K562 (cell line): ENCODE measurements at regions not wholly inside any gene's neighbourhood (a gene's known extent, or its start where the extent isn't known, plus 50 kb on each side); places are given as distances from the start of the nearest gene placed in this dataset.

ENCODE experiments used
- ATAC-seq: fragments of 200-7000 bp; cut with Tn5 transposase; 3 replicates; pipeline ENCODE4 v1.9.1; 2020; ENCODE audit warnings: moderate library complexity
- BruUV-seq: library from RNA; stranded (reverse); fragments of 400-500 nt; replicated peaks from 2 replicates; lab custom pipeline; 2021; lab: Mats Ljungman, UMichigan
- CTCF ChIA-PET: fragments of 300-600 bp; formaldehyde crosslinking; extraction: SDS; loops from one replicate; lab custom pipeline; 2021; ENCODE audit warnings: low intra/inter-chr PET ratio; lab: Yijun Ruan, JAX
- POLR2A ChIA-PET: fragments of 300-600, 350-650 bp; sonication (Branson Sonifier 250); formaldehyde crosslinking; extraction: SDS; loops from one replicate; lab custom pipeline; 2021; ENCODE audit warnings: antibody characterized with exemption, inconsistent platforms; lab: Yijun Ruan, JAX
- DNase-seq, 4 experiments: peaks; one replicate each; pipeline versions ENCODE4 v3.0.0 to v3.0.0-alpha.2; 2011 to 2018; ENCODE audit warnings: low spot score in 3 of 4, mixed read lengths in 3 of 4; ENCODE audit errors: extremely low read depth in 1 of 4
- FAIRE-seq: peaks from 2 replicates; lab custom pipeline; 2011; peaks lifted over from hg19 to GRCh38; lab: Jason Lieb, UNC
- H2AFZ ChIP-seq: 2 replicates; pipeline ENCODE4 v1.6.0; 2011; ENCODE audit warnings: low read depth, low read length, control low read depth, inconsistent platforms
- H3K27ac ChIP-seq: fragments of 200-600 bp; 3 replicates; pipeline ENCODE4 v1.8.0; 2011; ENCODE audit warnings: low read depth, mild to moderate bottlenecking, control low read depth, inconsistent platforms, low read length, moderate library complexity, mixed read lengths; ENCODE audit errors: extremely low read depth
- H3K27me3 ChIP-seq, 2 experiments: fragments of 300-600 bp in 1 of 2; 2 replicates in 1 of 2; 3 replicates in 1 of 2; pipeline versions ENCODE4 v1.6.0 to v1.8.0; 2011; ENCODE audit warnings: inconsistent platforms in 2 of 2, low read length in 2 of 2, mild to moderate bottlenecking in 1 of 2, mixed read lengths in 1 of 2, moderate library complexity in 1 of 2; ENCODE audit not compliant: control insufficient read depth in 2 of 2, insufficient read depth in 2 of 2
- H3K36me3 ChIP-seq: fragments of 300-600 bp; 3 replicates; pipeline ENCODE4 v1.8.0; 2011; ENCODE audit warnings: mild to moderate bottlenecking, low read length, inconsistent platforms; ENCODE audit not compliant: control insufficient read depth, insufficient read depth
- H3K4me1 ChIP-seq, 2 experiments: fragments of 200-600 bp in 1 of 2; replicated peaks in 1 of 2; 2 replicates in 1 of 2; 3 replicates in 1 of 2; pipeline versions ENCODE4 v1.5.1 to v1.8.0; 2011; ENCODE audit warnings: inconsistent platforms in 2 of 2, low read length in 2 of 2, mild to moderate bottlenecking in 1 of 2, mixed read lengths in 1 of 2, moderate library complexity in 1 of 2; ENCODE audit not compliant: control insufficient read depth in 2 of 2, insufficient read depth in 2 of 2
- H3K4me2 ChIP-seq: 2 replicates; pipeline ENCODE4 v1.6.1; 2011; ENCODE audit warnings: low read length, control low read depth, inconsistent platforms, mixed read lengths; ENCODE audit not compliant: insufficient read depth
- H3K4me3 ChIP-seq: fragments of 200-600 bp; sonication (generic), shearing (Covaris generic); 2 replicates; pipeline ENCODE4 v1.5.1; 2016; ENCODE audit warnings: control low read depth, inconsistent platforms
- H3K79me2 ChIP-seq: fragments of 200-600 bp; 3 replicates; pipeline ENCODE4 v1.8.0; 2011; ENCODE audit warnings: low read length, inconsistent platforms; ENCODE audit not compliant: control insufficient read depth, insufficient read depth
- H3K9ac ChIP-seq, 2 experiments: 2 replicates each; pipeline versions ENCODE4 v1.6.0 to v1.6.1; 2011; ENCODE audit warnings: low read depth in 2 of 2, low read length in 2 of 2, control low read depth in 1 of 2, inconsistent platforms in 1 of 2, mild to moderate bottlenecking in 1 of 2, mixed read lengths in 1 of 2; ENCODE audit not compliant: insufficient read depth in 1 of 2
- H3K9me1 ChIP-seq: one replicate; pipeline ENCODE4 v1.6.0; 2011; ENCODE audit warnings: inconsistent platforms, mild to moderate bottlenecking, low read length, moderate library complexity; ENCODE audit not compliant: control insufficient read depth, insufficient read depth
- H3K9me3 ChIP-seq: replicated peaks from 2 replicates; pipeline ENCODE4 v1.5.1; 2011; ENCODE audit warnings: low read depth, low read length, inconsistent platforms; ENCODE audit not compliant: control insufficient read depth, insufficient read depth
- H4K20me1 ChIP-seq: replicated peaks from 2 replicates; pipeline ENCODE4 v1.6.1; 2011; ENCODE audit warnings: low read length, inconsistent platforms, mixed read lengths; ENCODE audit not compliant: control insufficient read depth, insufficient read depth
- E2F4 ChIP-seq: sonication (generic); formaldehyde crosslinking; IDR thresholded peaks from 2 replicates; pipeline ENCODE4 v1.8.0; 2022; ENCODE audit warnings: mild to moderate bottlenecking, low read depth, missing genetic modification reagents
- HMG20A ChIP-seq: fragments of 450-650 bp; formaldehyde crosslinking; conservative IDR thresholded peaks from 2 replicates; pipeline ENCODE4 v1.4.0; 2020; ENCODE audit warnings: mild to moderate bottlenecking, mixed read lengths
- PCBP1 ChIP-seq: fragments of 200-400 bp; formaldehyde crosslinking; IDR thresholded peaks from 2 replicates; pipeline ENCODE4 v1.6.1; 2018; ENCODE audit warnings: mild to moderate bottlenecking, low read depth, low read length; ENCODE audit not compliant: poor library complexity, severe bottlenecking
- THRAP3 ChIP-seq: fragments of 450-650 bp; IDR thresholded peaks from 2 replicates; pipeline ENCODE4 v1.6.1; 2016; ENCODE audit warnings: mild to moderate bottlenecking, inconsistent platforms, borderline replicate concordance
- ZNF395 ChIP-seq: fragments of 200-800 bp; sonication (Bioruptor generic); IDR thresholded peaks from 2 replicates; pipeline ENCODE4 v1.6.1; 2017; ENCODE audit warnings: missing genetic modification characterization, missing compliant biosample characterization
- WGBS: fragments of 100-300 bp; shearing (Covaris generic); methylation state at CpG from one replicate; pipeline ENCODE4 v1.1.6; 2016; ENCODE audit warnings: low coverage, mixed read lengths; ENCODE audit not compliant: insufficient coverage; ENCODE audit errors: missing lambda C conversion rate; 5-methylcytosine and 5-hydroxymethylcytosine counted together
- in situ Hi-C: fragments of 300-500 bp; cut with MboI; formaldehyde crosslinking; loops from 4 replicates; pipeline ENCODE4 v1.15.0; 2018; ENCODE audit warnings: inconsistent platforms, mixed read lengths
- intact Hi-C: fragments of 100-400 bp; cut with micrococcal nuclease; formaldehyde crosslinking; loops from 2 replicates; pipeline ENCODE4 v1.14.2; 2022

GRCh38 chr1:208387908-208388811 lies 144.0 kb upstream of the PLXNA2 start (continued):
- TF ChIP-seq THRAP3 = no peak
- TF ChIP-seq ZNF395 (CRISPR knock-in tag) = no peak

GRCh38 chr1:208393416-208393815 lies 149.2 kb upstream of the PLXNA2 start:
- Histone ChIP-seq H3K9me3 (no peaks in the 10 kb centered on the region), H3K9me1 (no peaks in the 10 kb centered on the region), H2AFZ (no peak overlapping the region), H3K9ac (no peak overlapping the region), H3K4me2 (no peak overlapping the region)
- in situ Hi-C loops = no loop called here
- TF ChIP-seq HMG20A = no peak
- no peak for TF ChIP-seq E2F4 (CRISPR knock-in tag)
- no peak for TF ChIP-seq PCBP1
- TF ChIP-seq, all 486 proteins: peak for 0
- H3K27ac ChIP-seq = no peak overlapping the region
- CTCF ChIA-PET = no interaction called here
- no peaks in the 10 kb centered on the region for H4K20me1 ChIP-seq
- H3K79me2 ChIP-seq = no peaks in the 10 kb centered on the region
- no peaks in the 10 kb centered on the region for H3K27me3 ChIP-seq
- POLR2A ChIA-PET = no interaction called here
- BruUV-seq = no TSS peak
- FAIRE-seq (no peak), ATAC-seq (no peak), DNase-seq (no peak)
- under 1% methylated on average over 3 of the region's 3 CpGs for WGBS
- intact Hi-C loops = no loop called here
- H3K4me1 ChIP-seq = no peaks in the 10 kb centered on the region
- H3K36me3 ChIP-seq = no peaks in the 10 kb centered on the region
- H3K4me3 ChIP-seq = no peak overlapping the region
